Ovary (tissue), 7 donors: ENCODE measurements at regions not wholly inside any gene's neighbourhood (a gene's known extent, or its start where the extent isn't known, plus 50 kb on each side); places are given as distances from the start of the nearest gene placed in this dataset.

Experiments used
- DNase-seq, 5 donors: peaks; one replicate each; pipeline ENCODE4 v3.0.0-alpha.2; 2019 to 2020
- H3K27ac ChIP-seq, 2 donors: fragments of 200-600 bp; one replicate each; pipeline versions ENCODE4 v1.5.1 to v1.8.0; 2019 to 2022
- H3K27me3 ChIP-seq: fragments of 200-600 bp; one replicate; pipeline ENCODE4 v1.8.0; 2022
- H3K36me3 ChIP-seq: fragments of 200-600 bp; sonication (generic); one replicate; pipeline ENCODE4 v1.5.1; 2019
- H3K4me1 ChIP-seq: one replicate; pipeline ENCODE4 v1.8.1; 2013; ENCODE audit warnings: mild to moderate bottlenecking, moderate library complexity; ENCODE audit not compliant: insufficient read depth
- H3K4me3 ChIP-seq: fragments of 200-600 bp; sonication (generic); one replicate; pipeline ENCODE4 v1.5.1; 2017
- H3K9me3 ChIP-seq, 2 donors: fragments of 200-600 bp in 1 of 2; sonication (generic) in 1 of 2; one replicate each; pipeline versions ENCODE4 v1.5.1 to v1.8.1; 2013 to 2019; ENCODE audit warnings: mild to moderate bottlenecking in 1 of 2, moderate library complexity in 1 of 2
- EP300 ChIP-seq: sonication (generic); formaldehyde crosslinking; IDR thresholded peaks from one replicate; pipeline ENCODE4 v1.6.1; 2017; ENCODE audit warnings: antibody characterized with exemption
- POLR2A ChIP-seq: fragments of 450-650 bp; IDR thresholded peaks from one replicate; pipeline ENCODE4 v1.6.1; 2017; ENCODE audit warnings: antibody characterized with exemption, mild to moderate bottlenecking, moderate library complexity
- WGBS, 3 donors: extraction: QIAGEN DNeasy Blood & Tissue Kit in 1 of 3; methylation state at CpG; one replicate each; pipeline versions ENCODE4 v1.1.5 to v1.1.7; 2013 to 2017; 5-methylcytosine and 5-hydroxymethylcytosine counted together
- intact Hi-C, 4 donors: fragments of 100-400 bp; cut with DNase I; formaldehyde crosslinking; loops; one replicate each; pipeline versions ENCODE4 v1.11.0 to v1.15.1; 2022 to 2023
- TF ChIP-seq, protein P1 (sequence below), 3 donors: fragments of 450-650 bp in 2 of 3; fragments of 200-600 bp in 1 of 3; IDR thresholded peaks; one replicate each; pipeline versions ENCODE4 v1.5.1 to v1.8.0; 2016 to 2022; ENCODE audit warnings: antibody characterized with exemption in 3 of 3, mild to moderate bottlenecking in 1 of 3
- donor health status: DM: no; HTN: no; CAD: no; lungs with moderate emphysema.
- donor health status: DM: no; HTN: no; CAD: no.
- donor health status: Bipolar disorder and iron deficiency.
- donor health status: DM: no; HTN: no; CAD: no.
- donor health status: DM: yes; HTN: yes; CAD: no.

DNA sequence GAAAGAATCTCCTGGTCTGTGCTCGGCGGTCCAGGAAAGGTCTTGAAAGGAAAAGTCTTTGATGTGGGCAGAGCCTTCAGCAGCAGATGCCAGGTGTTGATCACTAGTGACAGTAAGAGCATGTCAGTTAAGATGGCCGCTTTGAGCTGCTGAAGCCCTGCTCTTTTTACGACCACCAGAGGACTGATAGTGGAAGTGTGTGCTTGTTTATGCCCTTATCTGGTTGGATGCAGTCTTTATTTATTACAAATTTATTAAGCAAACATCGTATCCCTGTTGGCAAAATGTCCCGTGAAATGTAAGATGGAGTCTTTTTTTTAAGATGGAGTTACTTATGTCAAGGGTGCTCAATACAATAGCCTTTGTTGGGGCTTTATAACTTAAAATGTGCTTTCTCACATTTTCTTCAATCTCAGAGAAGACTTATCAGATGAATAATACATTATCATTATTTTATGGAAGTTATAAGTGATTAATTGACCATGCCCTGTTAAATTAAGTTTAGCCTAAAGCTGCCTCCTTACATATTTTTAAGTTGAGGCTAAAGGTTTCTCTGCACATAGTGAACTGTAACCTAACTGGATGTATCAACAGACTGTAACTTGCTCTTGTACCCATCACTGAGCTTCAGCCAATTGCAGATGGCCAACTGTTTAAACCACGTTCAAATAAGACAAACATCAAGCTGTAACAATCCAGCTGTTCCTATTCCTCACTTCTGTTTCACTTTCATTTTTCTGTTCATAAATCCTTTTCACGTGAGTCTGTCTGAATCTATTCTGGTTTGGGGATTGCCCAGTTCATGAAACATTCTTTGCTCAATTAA lies 97.4 kb upstream of the PIK3CG start:
- H3K27me3 ChIP-seq = no peaks in the 10 kb centered on the region
- DNase-seq = no peak
- no peaks in the 10 kb centered on the region for H3K4me1 ChIP-seq
- no peak overlapping the region for H3K27ac ChIP-seq
- TF ChIP-seq POLR2A (no peak), EP300 (no peak)
- TF ChIP-seq, protein P1, sequence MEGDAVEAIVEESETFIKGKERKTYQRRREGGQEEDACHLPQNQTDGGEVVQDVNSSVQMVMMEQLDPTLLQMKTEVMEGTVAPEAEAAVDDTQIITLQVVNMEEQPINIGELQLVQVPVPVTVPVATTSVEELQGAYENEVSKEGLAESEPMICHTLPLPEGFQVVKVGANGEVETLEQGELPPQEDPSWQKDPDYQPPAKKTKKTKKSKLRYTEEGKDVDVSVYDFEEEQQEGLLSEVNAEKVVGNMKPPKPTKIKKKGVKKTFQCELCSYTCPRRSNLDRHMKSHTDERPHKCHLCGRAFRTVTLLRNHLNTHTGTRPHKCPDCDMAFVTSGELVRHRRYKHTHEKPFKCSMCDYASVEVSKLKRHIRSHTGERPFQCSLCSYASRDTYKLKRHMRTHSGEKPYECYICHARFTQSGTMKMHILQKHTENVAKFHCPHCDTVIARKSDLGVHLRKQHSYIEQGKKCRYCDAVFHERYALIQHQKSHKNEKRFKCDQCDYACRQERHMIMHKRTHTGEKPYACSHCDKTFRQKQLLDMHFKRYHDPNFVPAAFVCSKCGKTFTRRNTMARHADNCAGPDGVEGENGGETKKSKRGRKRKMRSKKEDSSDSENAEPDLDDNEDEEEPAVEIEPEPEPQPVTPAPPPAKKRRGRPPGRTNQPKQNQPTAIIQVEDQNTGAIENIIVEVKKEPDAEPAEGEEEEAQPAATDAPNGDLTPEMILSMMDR (IDR thresholded peaks at IDR 0.05) = no peak
- H3K9me3 ChIP-seq = no peaks in the 10 kb centered on the region
- H3K4me3 ChIP-seq = no peak overlapping the region
- intact Hi-C loops = no loop called here
- H3K36me3 ChIP-seq = no peaks in the 10 kb centered on the region
- 53 to 59% (median 57%) methylated on average over 8 of the region's 8 CpGs for WGBS, 3 donors

DNA sequence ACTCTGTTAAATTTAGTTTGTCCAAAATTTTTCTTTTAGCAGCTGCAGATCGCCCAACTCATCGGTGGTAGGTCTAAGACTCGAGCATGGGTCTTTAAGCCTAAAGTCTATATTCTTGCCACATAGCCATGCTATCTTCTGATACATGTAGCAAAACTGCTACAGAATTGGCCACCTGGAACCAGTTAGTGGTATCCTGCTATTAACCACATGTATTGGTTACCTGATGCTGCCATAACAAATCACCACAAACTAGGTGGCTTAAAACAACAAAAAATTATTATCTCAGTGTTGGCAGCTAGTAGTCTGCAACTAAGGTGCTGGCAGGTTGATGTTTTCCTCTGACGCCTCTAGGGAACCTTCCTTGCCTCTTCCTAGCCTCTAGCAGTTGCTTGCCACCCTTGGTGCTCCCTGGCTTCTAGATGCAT lies 96.7 kb upstream of the PIK3CG start:
- Histone ChIP-seq H3K4me1 (no peaks in the 10 kb centered on the region), H3K9me3 (no peaks in the 10 kb centered on the region), H3K27ac (no peak overlapping the region), H3K27me3 (no peaks in the 10 kb centered on the region), H3K36me3 (no peaks in the 10 kb centered on the region), H3K4me3 (no peak overlapping the region)
- no peak for DNase-seq
- WGBS, 3 donors = 75 to 90% (median 86%) methylated on average over 4 of the region's 4 CpGs
- TF ChIP-seq EP300 (no peak), POLR2A (no peak)
- TF ChIP-seq, protein P1 (IDR thresholded peaks at IDR 0.05) = no peak
- intact Hi-C loops = no loop called here

DNA sequence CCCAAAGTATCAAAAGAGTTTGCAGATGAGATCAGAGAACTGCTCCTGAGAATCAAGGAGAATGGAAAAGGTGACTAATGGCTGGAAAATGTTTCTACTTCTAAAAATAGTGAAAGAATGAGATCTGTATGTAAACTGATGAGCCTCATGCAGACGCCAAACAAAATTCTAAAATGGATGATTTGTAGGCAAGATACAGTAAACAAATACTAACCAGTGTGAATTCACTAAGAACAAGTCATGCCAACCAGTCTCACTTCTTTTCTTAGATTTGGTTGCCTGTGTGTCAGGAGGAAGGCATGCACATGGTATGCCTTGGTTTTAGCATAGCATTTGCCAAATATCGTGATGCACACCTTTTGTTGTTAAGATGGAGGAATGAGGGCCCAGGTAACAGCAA lies 94.9 kb upstream of the PIK3CG start:
- intact Hi-C loops = no loop called here
- Histone ChIP-seq H3K36me3 (no peaks in the 10 kb centered on the region), H3K4me1 (no peaks in the 10 kb centered on the region), H3K27ac (no peak overlapping the region), H3K27me3 (no peaks in the 10 kb centered on the region), H3K9me3 (no peaks in the 10 kb centered on the region), H3K4me3 (no peak overlapping the region)
- no peak for DNase-seq
- no peak for TF ChIP-seq POLR2A
- TF ChIP-seq, protein P1 (IDR thresholded peaks at IDR 0.05) = no peak
- no peak for TF ChIP-seq EP300
- WGBS, 3 donors = 51 to 56% (median 52%) methylated on average over 2 of the region's 2 CpGs

DNA sequence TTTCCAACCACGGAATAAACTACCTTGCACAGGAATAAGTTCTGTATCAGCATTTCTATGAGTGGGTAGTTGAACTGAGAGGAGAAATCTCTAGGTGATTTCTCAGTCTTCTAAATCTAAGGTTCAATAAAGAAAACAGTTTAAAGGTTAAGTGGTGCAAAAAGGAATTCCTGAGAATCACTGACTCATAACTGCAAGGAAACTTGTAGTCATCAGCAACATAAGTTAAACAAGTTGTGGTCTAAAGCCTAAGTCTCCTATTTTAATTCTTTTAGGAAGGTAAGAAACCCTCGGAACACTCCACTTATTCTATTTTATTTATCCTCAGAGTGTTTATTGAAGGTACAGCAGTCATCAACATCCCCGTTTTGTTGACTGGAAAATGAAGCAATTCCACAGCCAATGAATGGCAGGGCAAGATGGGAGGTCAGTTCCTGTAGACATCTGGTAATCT lies 92.4 kb upstream of the PIK3CG start:
- Histone ChIP-seq H3K4me3 (no peak overlapping the region), H3K27ac (no peak overlapping the region), H3K4me1 (no peaks in the 10 kb centered on the region), H3K9me3 (no peaks in the 10 kb centered on the region), H3K27me3 (no peaks in the 10 kb centered on the region), H3K36me3 (no peaks in the 10 kb centered on the region)
- intact Hi-C loops = no loop called here
- TF ChIP-seq POLR2A (no peak), EP300 (no peak)
- TF ChIP-seq, protein P1 (IDR thresholded peaks at IDR 0.05) = no peak
- DNase-seq = no peak
- 73 to 80% (median 74%) methylated on average over 3 of the region's 3 CpGs for WGBS, 3 donors
